ENCODE measurements at regions not wholly inside any gene's neighbourhood (a gene's known extent, or its start where the extent isn't known, plus 50 kb on each side); places are given as distances from the start of the nearest gene placed in this dataset.

DNA sequence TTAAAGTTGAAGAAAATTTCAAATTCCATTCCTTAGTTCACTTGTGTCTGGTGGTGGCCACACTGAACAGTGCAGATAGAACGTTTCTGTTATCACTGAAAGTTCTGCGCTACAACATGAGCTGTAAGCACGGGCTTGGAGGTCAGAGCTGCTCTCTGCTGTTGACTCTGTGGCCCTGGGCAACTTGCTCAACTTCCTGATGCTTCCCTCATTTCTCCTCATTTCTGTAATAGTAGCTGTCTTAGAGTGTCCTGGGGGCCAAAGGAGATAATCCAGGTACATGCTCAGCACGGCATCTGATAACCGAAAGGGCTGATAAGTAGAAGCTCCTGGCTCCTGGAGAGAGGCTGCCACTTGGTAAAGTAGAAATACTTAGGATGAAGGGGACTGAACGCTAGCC, 92.3 kb upstream of the DUSP5 start:
- no peak for TF ChIP-seq ZFX (IDR thresholded peaks at IDR 0.05)
- TF ChIP-seq, protein P1, sequence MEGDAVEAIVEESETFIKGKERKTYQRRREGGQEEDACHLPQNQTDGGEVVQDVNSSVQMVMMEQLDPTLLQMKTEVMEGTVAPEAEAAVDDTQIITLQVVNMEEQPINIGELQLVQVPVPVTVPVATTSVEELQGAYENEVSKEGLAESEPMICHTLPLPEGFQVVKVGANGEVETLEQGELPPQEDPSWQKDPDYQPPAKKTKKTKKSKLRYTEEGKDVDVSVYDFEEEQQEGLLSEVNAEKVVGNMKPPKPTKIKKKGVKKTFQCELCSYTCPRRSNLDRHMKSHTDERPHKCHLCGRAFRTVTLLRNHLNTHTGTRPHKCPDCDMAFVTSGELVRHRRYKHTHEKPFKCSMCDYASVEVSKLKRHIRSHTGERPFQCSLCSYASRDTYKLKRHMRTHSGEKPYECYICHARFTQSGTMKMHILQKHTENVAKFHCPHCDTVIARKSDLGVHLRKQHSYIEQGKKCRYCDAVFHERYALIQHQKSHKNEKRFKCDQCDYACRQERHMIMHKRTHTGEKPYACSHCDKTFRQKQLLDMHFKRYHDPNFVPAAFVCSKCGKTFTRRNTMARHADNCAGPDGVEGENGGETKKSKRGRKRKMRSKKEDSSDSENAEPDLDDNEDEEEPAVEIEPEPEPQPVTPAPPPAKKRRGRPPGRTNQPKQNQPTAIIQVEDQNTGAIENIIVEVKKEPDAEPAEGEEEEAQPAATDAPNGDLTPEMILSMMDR (conservative IDR thresholded peaks at IDR 0.05), result no peak
